ENCODE measurements at regions not wholly inside any gene's neighbourhood (a gene's known extent, or its start where the extent isn't known, plus 50 kb on each side); places are given as distances from the start of the nearest gene placed in this dataset.

DNA sequence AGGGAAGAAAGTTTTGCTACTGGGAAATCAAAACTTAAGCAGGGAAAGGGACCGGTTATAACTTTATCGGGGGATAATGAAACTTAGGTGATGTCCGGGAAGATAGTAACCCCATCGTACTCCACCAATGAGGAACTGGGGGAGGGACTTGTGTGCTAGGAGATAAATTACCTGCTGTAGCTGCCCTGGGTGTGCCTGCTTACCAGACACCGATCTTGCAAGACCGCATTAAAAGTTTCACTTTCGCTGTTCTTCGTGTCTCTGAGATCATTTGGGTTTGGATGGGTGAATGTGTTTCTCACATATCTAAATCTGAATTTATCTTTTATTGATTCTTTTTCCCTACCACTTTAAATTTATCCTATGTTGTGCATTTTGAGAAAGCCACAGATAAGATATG is 381.4 kb downstream of the SLITRK6 start:
- TF ChIP-seq REST (IDR thresholded peaks at IDR 0.05; ENCODE audit: insufficient read depth in 1 of 2, low read depth in 2 of 2, low read length in 2 of 2) (no peak), POLR2AphosphoS5 (IDR thresholded peaks at IDR 0.05; ENCODE audit: low read depth, low read length) (no peak), SIN3A (IDR thresholded peaks at IDR 0.05; ENCODE audit: borderline replicate concordance, insufficient read depth, low read length) (no peak), FOXP2 (optimal IDR thresholded peaks at IDR 0.05; ENCODE audit: borderline replicate concordance, extremely low read depth, extremely low read length, insufficient read depth) (no peak), TAF1 (IDR thresholded peaks at IDR 0.05; ENCODE audit: borderline replicate concordance, insufficient read depth, low read length) (no peak)

- TF ChIP-seq REST (IDR thresholded peaks at IDR 0.05; ENCODE audit: insufficient read depth in 1 of 2, low read depth in 2 of 2, low read length in 2 of 2) (no peak), TAF1 (IDR thresholded peaks at IDR 0.05; ENCODE audit: borderline replicate concordance, insufficient read depth, low read length) (no peak), SIN3A (IDR thresholded peaks at IDR 0.05; ENCODE audit: borderline replicate concordance, insufficient read depth, low read length) (no peak), POLR2AphosphoS5 (IDR thresholded peaks at IDR 0.05; ENCODE audit: low read depth, low read length) (no peak), FOXP2 (optimal IDR thresholded peaks at IDR 0.05; ENCODE audit: borderline replicate concordance, extremely low read depth, extremely low read length, insufficient read depth) (no peak)
Observed at GRCh38 chr13:85413664-85414063, 385.6 kb downstream of the SLITRK6 start.

GRCh38 chr13:85412448-85412847 is 386.8 kb downstream of the SLITRK6 start:
- no peak for TF ChIP-seq FOXP2 (optimal IDR thresholded peaks at IDR 0.05; ENCODE audit: borderline replicate concordance, extremely low read depth, extremely low read length, insufficient read depth)
- TF ChIP-seq POLR2AphosphoS5 (IDR thresholded peaks at IDR 0.05; ENCODE audit: low read depth, low read length), result no peak
- TF ChIP-seq SIN3A (IDR thresholded peaks at IDR 0.05; ENCODE audit: borderline replicate concordance, insufficient read depth, low read length), result no peak

GRCh38 chr13:85411591-85411990 is 387.6 kb downstream of the SLITRK6 start:
- TF ChIP-seq REST (IDR thresholded peaks at IDR 0.05; ENCODE audit: insufficient read depth in 1 of 2, low read depth in 2 of 2, low read length in 2 of 2) (no peak), POLR2AphosphoS5 (IDR thresholded peaks at IDR 0.05; ENCODE audit: low read depth, low read length) (no peak), SIN3A (IDR thresholded peaks at IDR 0.05; ENCODE audit: borderline replicate concordance, insufficient read depth, low read length) (no peak), TAF1 (IDR thresholded peaks at IDR 0.05; ENCODE audit: borderline replicate concordance, insufficient read depth, low read length) (no peak), FOXP2 (optimal IDR thresholded peaks at IDR 0.05; ENCODE audit: borderline replicate concordance, extremely low read depth, extremely low read length, insufficient read depth) (no peak)

- TF ChIP-seq SIN3A (IDR thresholded peaks at IDR 0.05; ENCODE audit: borderline replicate concordance, insufficient read depth, low read length) (no peak), POLR2AphosphoS5 (IDR thresholded peaks at IDR 0.05; ENCODE audit: low read depth, low read length) (no peak), REST (IDR thresholded peaks at IDR 0.05; ENCODE audit: insufficient read depth in 1 of 2, low read depth in 2 of 2, low read length in 2 of 2) (no peak), FOXP2 (optimal IDR thresholded peaks at IDR 0.05; ENCODE audit: borderline replicate concordance, extremely low read depth, extremely low read length, insufficient read depth) (no peak), TAF1 (IDR thresholded peaks at IDR 0.05; ENCODE audit: borderline replicate concordance, insufficient read depth, low read length) (no peak)
Observed at GRCh38 chr13:85408415-85408814, 390.8 kb downstream of the SLITRK6 start.
